HL-60 (cell line): ENCODE measurements at regions not wholly inside any gene's neighbourhood (a gene's known extent, or its start where the extent isn't known, plus 50 kb on each side); places are given as distances from the start of the nearest gene placed in this dataset.

Experiments
- CTCF ChIP-seq: IDR thresholded peaks from one replicate; pipeline ENCODE4 v1.5.1; 2011; ENCODE audit warnings: low read length, control low read depth, inconsistent platforms; ENCODE audit not compliant: insufficient read depth
- POLR2AphosphoS5 ChIP-seq: IDR thresholded peaks from 2 replicates; pipeline ENCODE4 v1.6.1; 2012; ENCODE audit warnings: low read depth

GRCh38 chr5:77839691-77840090 lies 63.6 kb upstream of the TBCA start:
- TF ChIP-seq CTCF, result no peak
- no peak for TF ChIP-seq POLR2AphosphoS5
